ENCODE measurements at regions not wholly inside any gene's neighbourhood (a gene's known extent, or its start where the extent isn't known, plus 50 kb on each side); places are given as distances from the start of the nearest gene placed in this dataset.

DNA sequence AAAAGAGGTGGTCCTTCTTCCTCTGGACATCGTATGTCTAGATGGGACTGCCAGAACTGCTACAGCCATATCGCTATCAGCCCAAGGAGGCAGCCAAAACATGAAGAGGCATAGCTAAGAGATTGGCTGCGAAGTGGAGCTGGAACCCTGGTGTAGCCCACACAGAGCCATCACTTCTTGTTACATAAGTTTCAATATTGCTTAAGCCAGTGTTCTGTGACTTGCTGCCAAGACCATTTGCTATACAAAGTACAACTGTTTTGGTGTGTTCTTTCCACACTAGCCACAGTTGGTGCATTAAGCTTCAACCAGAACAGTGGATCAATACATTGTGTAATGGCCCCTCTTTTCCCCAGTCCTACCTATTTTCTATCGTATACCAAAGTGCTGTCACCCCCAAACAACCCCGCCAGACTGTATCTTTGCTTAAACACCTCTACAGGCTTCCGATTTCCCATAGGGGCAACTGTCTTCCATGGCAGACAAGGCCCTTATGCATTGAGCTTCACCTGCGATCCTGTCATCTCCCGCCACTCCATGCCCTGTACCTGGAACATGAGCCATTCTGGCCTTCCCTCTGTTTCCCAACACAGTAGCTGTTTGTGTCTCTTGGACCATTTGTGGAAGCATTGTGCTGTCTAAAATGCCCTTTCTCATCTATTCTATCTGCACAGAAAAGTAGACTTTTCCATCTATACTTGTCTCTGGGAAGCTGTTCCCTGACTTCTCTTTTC is 241.8 kb downstream of the TTLL7 start:
- Histone ChIP-seq H4K20me1 (ENCODE audit: insufficient read depth, low read length) (no peaks in the 10 kb centered on the region), H3K9me2 (ENCODE audit: low read depth, low read length) (no peaks in the 10 kb centered on the region), H2AFZ (ENCODE audit: low read length) (no peak overlapping the region), H3K79me2 (ENCODE audit: insufficient read depth, low read length) (no peaks in the 10 kb centered on the region), H3F3A (ENCODE audit: insufficient read depth, low read length) (no peaks in the 10 kb centered on the region), H3K9ac (ENCODE audit: low read length) (no peak overlapping the region), H3K27me3 (ENCODE audit: insufficient read depth, low read length) (no peaks in the 10 kb centered on the region), H3K4me2 (ENCODE audit: low read length) (no peak overlapping the region), H3K4me3 (ENCODE audit: low read depth, low read length, poor library complexity, severe bottlenecking) (no peak overlapping the region), H3K9me3 (ENCODE audit: low read length) (no peaks in the 10 kb centered on the region), H3K27ac (ENCODE audit: low read depth, low read length, poor library complexity, severe bottlenecking) (no peak overlapping the region), H3K36me3 (ENCODE audit: insufficient read depth, low read length) (no peaks in the 10 kb centered on the region), H3K4me1 (ENCODE audit: insufficient read depth, low read length, severe bottlenecking) (peaks cover 40% of the 10 kb centered on the region)
- no peak for TF ChIP-seq EZH2 (IDR thresholded peaks at IDR 0.05; ENCODE audit: borderline replicate concordance, low read length)
- TF ChIP-seq, protein P1, sequence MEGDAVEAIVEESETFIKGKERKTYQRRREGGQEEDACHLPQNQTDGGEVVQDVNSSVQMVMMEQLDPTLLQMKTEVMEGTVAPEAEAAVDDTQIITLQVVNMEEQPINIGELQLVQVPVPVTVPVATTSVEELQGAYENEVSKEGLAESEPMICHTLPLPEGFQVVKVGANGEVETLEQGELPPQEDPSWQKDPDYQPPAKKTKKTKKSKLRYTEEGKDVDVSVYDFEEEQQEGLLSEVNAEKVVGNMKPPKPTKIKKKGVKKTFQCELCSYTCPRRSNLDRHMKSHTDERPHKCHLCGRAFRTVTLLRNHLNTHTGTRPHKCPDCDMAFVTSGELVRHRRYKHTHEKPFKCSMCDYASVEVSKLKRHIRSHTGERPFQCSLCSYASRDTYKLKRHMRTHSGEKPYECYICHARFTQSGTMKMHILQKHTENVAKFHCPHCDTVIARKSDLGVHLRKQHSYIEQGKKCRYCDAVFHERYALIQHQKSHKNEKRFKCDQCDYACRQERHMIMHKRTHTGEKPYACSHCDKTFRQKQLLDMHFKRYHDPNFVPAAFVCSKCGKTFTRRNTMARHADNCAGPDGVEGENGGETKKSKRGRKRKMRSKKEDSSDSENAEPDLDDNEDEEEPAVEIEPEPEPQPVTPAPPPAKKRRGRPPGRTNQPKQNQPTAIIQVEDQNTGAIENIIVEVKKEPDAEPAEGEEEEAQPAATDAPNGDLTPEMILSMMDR (IDR thresholded peaks at IDR 0.05; ENCODE audit: low read length) = no peak

- Histone ChIP-seq H3K27ac (ENCODE audit: low read depth, low read length, poor library complexity, severe bottlenecking) (no peak overlapping the region), H3K4me2 (ENCODE audit: low read length) (no peak overlapping the region), H4K20me1 (ENCODE audit: insufficient read depth, low read length) (no peaks in the 10 kb centered on the region), H3K4me3 (ENCODE audit: low read depth, low read length, poor library complexity, severe bottlenecking) (no peak overlapping the region), H3K36me3 (ENCODE audit: insufficient read depth, low read length) (no peaks in the 10 kb centered on the region), H3F3A (ENCODE audit: insufficient read depth, low read length) (no peaks in the 10 kb centered on the region), H3K9me3 (ENCODE audit: low read length) (no peaks in the 10 kb centered on the region), H3K79me2 (ENCODE audit: insufficient read depth, low read length) (no peaks in the 10 kb centered on the region), H3K9ac (ENCODE audit: low read length) (no peak overlapping the region), H3K27me3 (ENCODE audit: insufficient read depth, low read length) (no peaks in the 10 kb centered on the region), H3K9me2 (ENCODE audit: low read depth, low read length) (no peaks in the 10 kb centered on the region), H2AFZ (ENCODE audit: low read length) (no peak overlapping the region), H3K4me1 (ENCODE audit: insufficient read depth, low read length, severe bottlenecking) (peaks cover 22% of the 10 kb centered on the region)
- TF ChIP-seq EZH2 (IDR thresholded peaks at IDR 0.05; ENCODE audit: borderline replicate concordance, low read length) = no peak
- TF ChIP-seq, protein P1 (IDR thresholded peaks at IDR 0.05; ENCODE audit: low read length) = no peak
These were observed 247.3 kb downstream of the TTLL7 start for GRCh38 chr1:83751602-83752001.

- Histone ChIP-seq H3K27ac (ENCODE audit: low read depth, low read length, poor library complexity, severe bottlenecking) (no peak overlapping the region), H3K27me3 (ENCODE audit: insufficient read depth, low read length) (no peaks in the 10 kb centered on the region), H3K9me3 (ENCODE audit: low read length) (no peaks in the 10 kb centered on the region), H3K9ac (ENCODE audit: low read length) (no peak overlapping the region), H3F3A (ENCODE audit: insufficient read depth, low read length) (no peaks in the 10 kb centered on the region), H4K20me1 (ENCODE audit: insufficient read depth, low read length) (no peaks in the 10 kb centered on the region), H3K79me2 (ENCODE audit: insufficient read depth, low read length) (no peaks in the 10 kb centered on the region), H3K36me3 (ENCODE audit: insufficient read depth, low read length) (no peaks in the 10 kb centered on the region), H3K4me3 (ENCODE audit: low read depth, low read length, poor library complexity, severe bottlenecking) (no peak overlapping the region), H3K4me2 (ENCODE audit: low read length) (no peak overlapping the region), H2AFZ (ENCODE audit: low read length) (no peak overlapping the region), H3K4me1 (ENCODE audit: insufficient read depth, low read length, severe bottlenecking) (peaks cover 30% of the 10 kb centered on the region), H3K9me2 (ENCODE audit: low read depth, low read length) (no peaks in the 10 kb centered on the region)
- TF ChIP-seq, protein P1 (IDR thresholded peaks at IDR 0.05; ENCODE audit: low read length) = no peak
- TF ChIP-seq EZH2 (IDR thresholded peaks at IDR 0.05; ENCODE audit: borderline replicate concordance, low read length) = no peak
These were observed 248.7 kb downstream of the TTLL7 start for GRCh38 chr1:83750201-83750600.
